Osteoblast (primary cell): ENCODE measurements at regions not wholly inside any gene's neighbourhood (a gene's known extent, or its start where the extent isn't known, plus 50 kb on each side); places are given as distances from the start of the nearest gene placed in this dataset.

Source experiments
- DNase-seq: peaks from one replicate; pipeline ENCODE4 v3.0.0; 2011; ENCODE audit warnings: low spot score, mixed read lengths; ENCODE audit not compliant: insufficient read length; ENCODE audit errors: missing footprints
- H2AFZ ChIP-seq: 2 replicates; pipeline ENCODE4 v1.6.0; 2011; ENCODE audit warnings: mild to moderate bottlenecking, low read length
- H3K27ac ChIP-seq: 2 replicates; pipeline ENCODE4 v1.5.1; 2011; ENCODE audit warnings: mild to moderate bottlenecking, low read depth, low read length, moderate library complexity
- H3K27me3 ChIP-seq: 2 replicates; pipeline ENCODE4 v1.6.0; 2012; ENCODE audit warnings: mild to moderate bottlenecking, control low read depth, inconsistent platforms, low read length, moderate library complexity; ENCODE audit not compliant: insufficient read depth
- H3K36me3 ChIP-seq: 2 replicates; pipeline ENCODE4 v1.5.1; 2011; ENCODE audit warnings: mild to moderate bottlenecking, low read length, control low read depth, moderate library complexity; ENCODE audit not compliant: insufficient read depth
- H3K4me1 ChIP-seq: 2 replicates; pipeline ENCODE4 v1.5.1; 2011; ENCODE audit warnings: mild to moderate bottlenecking, low read length, control low read depth, moderate library complexity; ENCODE audit not compliant: insufficient read depth
- H3K4me2 ChIP-seq: 2 replicates; pipeline ENCODE4 v1.6.0; 2011; ENCODE audit warnings: mild to moderate bottlenecking, low read length; ENCODE audit not compliant: insufficient read depth
- H3K4me3 ChIP-seq: fragments of 200-600 bp; sonication (generic); 3 replicates; pipeline ENCODE4 v1.5.1; 2012; ENCODE audit warnings: mild to moderate bottlenecking, low read length, inconsistent platforms; ENCODE audit not compliant: insufficient read depth
- H3K79me2 ChIP-seq: 2 replicates; pipeline ENCODE4 v1.6.0; 2012; ENCODE audit warnings: mild to moderate bottlenecking, low read length, control low read depth, inconsistent platforms; ENCODE audit not compliant: insufficient read depth
- H3K9me3 ChIP-seq: 2 replicates; pipeline ENCODE4 v1.5.1; 2011; ENCODE audit warnings: low read depth, low read length, control low read depth
- H4K20me1 ChIP-seq: 2 replicates; pipeline ENCODE4 v1.6.0; 2012; ENCODE audit warnings: mild to moderate bottlenecking, low read length, control low read depth; ENCODE audit not compliant: insufficient read depth
- TF ChIP-seq, protein P1 (sequence below): IDR thresholded peaks from 2 replicates; pipeline ENCODE4 v1.5.1; 2011; ENCODE audit warnings: mild to moderate bottlenecking, low read depth, low read length, moderate library complexity; ENCODE audit errors: extremely low read depth

DNA sequence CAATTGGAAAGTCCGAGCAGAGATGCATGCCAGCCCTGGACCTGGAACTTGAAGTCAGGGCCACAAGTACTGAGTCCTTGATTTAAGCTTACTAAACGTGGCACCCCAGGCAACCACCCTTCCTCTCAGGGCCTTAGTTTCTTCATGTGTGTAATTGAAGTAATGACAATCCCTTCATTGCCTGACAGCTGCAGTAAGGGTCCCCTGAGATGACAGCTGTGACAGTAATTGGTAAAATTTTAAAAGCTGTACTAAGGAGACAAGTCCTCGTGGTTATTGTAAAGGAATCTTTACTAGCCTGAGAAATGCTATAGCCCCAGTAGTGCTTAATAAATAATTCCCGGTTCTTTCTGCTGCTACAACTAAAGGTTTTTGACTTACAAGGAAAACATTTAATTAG is 175.1 kb upstream of the RADX start:
- H3K27me3 ChIP-seq, result peaks cover 3% of the 10 kb centered on the region

DNA sequence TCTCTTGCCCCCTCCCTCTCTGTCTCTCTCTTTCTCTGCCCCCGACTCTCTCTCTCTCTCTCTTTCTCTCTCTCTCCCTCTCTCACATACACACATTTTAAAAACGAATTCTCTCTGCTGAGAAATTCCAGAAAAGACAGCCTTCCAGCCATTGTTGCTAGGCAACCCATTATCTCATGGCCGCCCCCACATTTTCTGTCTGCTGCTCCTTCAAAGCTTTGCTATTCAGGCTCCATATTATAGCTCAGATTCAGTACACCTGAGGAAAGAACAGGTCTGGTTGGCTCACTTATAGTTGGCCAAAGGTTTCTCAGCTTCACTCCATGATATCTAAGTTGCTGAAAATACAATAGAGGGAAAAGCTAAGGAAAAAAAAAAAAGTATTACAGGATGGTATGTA is 174.4 kb upstream of the RADX start:
- Histone ChIP-seq H3K4me1 (no peaks in the 10 kb centered on the region), H3K79me2 (no peaks in the 10 kb centered on the region), H3K9me3 (no peaks in the 10 kb centered on the region), H2AFZ (no peak overlapping the region), H3K27me3 (peaks cover 3% of the 10 kb centered on the region), H3K4me2 (no peak overlapping the region), H3K27ac (no peak overlapping the region), H4K20me1 (no peaks in the 10 kb centered on the region), H3K36me3 (no peaks in the 10 kb centered on the region), H3K4me3 (no peak overlapping the region)
- TF ChIP-seq, protein P1, sequence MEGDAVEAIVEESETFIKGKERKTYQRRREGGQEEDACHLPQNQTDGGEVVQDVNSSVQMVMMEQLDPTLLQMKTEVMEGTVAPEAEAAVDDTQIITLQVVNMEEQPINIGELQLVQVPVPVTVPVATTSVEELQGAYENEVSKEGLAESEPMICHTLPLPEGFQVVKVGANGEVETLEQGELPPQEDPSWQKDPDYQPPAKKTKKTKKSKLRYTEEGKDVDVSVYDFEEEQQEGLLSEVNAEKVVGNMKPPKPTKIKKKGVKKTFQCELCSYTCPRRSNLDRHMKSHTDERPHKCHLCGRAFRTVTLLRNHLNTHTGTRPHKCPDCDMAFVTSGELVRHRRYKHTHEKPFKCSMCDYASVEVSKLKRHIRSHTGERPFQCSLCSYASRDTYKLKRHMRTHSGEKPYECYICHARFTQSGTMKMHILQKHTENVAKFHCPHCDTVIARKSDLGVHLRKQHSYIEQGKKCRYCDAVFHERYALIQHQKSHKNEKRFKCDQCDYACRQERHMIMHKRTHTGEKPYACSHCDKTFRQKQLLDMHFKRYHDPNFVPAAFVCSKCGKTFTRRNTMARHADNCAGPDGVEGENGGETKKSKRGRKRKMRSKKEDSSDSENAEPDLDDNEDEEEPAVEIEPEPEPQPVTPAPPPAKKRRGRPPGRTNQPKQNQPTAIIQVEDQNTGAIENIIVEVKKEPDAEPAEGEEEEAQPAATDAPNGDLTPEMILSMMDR, result no peak
- no peak for DNase-seq

More for the DNA sequence above, 175.1 kb upstream of the RADX start:
- no peak overlapping the region for H3K4me3 ChIP-seq
- H3K4me1 ChIP-seq, result no peaks in the 10 kb centered on the region
- H3K27ac ChIP-seq, result no peak overlapping the region
- no peaks in the 10 kb centered on the region for H3K79me2 ChIP-seq
- no peaks in the 10 kb centered on the region for H4K20me1 ChIP-seq
- no peaks in the 10 kb centered on the region for H3K9me3 ChIP-seq
- no peak overlapping the region for H2AFZ ChIP-seq
- no peak overlapping the region for H3K4me2 ChIP-seq
- H3K36me3 ChIP-seq, result no peaks in the 10 kb centered on the region
- DNase-seq, result no peak
- TF ChIP-seq, protein P1, result no peak

- no peak overlapping the region for H3K27ac ChIP-seq
- no peaks in the 10 kb centered on the region for H3K27me3 ChIP-seq
- TF ChIP-seq, protein P1, result no peak
- H3K4me1 ChIP-seq, result no peaks in the 10 kb centered on the region
- no peak overlapping the region for H3K4me3 ChIP-seq
- no peak for DNase-seq
- H3K79me2 ChIP-seq, result no peaks in the 10 kb centered on the region
- no peaks in the 10 kb centered on the region for H3K36me3 ChIP-seq
- H3K4me2 ChIP-seq, result no peak overlapping the region
- H3K9me3 ChIP-seq, result no peaks in the 10 kb centered on the region
- no peaks in the 10 kb centered on the region for H4K20me1 ChIP-seq
- no peak overlapping the region for H2AFZ ChIP-seq
These were observed 161.4 kb upstream of the RADX start for GRCh38 chrX:106450405-106450804.

DNA sequence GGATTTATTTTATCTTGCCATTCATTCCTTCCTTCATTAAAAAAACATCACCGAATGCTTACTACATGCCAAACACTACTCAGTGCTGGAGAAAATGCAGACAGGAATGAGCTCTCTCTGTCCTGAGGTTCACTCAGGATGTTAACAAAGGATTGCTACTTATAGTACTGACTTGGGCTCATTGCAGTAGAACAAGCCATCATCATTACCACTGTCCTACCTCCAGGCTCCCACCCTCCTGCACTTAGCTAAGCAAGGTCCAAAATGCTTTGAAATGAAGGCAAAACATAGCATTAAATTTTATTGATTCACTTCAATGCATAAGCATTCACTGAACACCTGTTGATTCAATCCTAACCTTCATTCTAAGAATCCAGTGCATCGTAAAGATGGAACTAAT is 159.8 kb upstream of the RADX start:
- Histone ChIP-seq H3K4me1 (no peaks in the 10 kb centered on the region), H3K27me3 (no peaks in the 10 kb centered on the region), H3K9me3 (no peaks in the 10 kb centered on the region), H3K4me3 (no peak overlapping the region), H3K27ac (no peak overlapping the region), H4K20me1 (no peaks in the 10 kb centered on the region), H3K79me2 (no peaks in the 10 kb centered on the region), H3K4me2 (no peak overlapping the region), H3K36me3 (no peaks in the 10 kb centered on the region), H2AFZ (no peak overlapping the region)
- TF ChIP-seq, protein P1, result no peak
- DNase-seq, result no peak
